Esophagus squamous epithelium (tissue), 4 donors: ENCODE measurements at regions not wholly inside any gene's neighbourhood (a gene's known extent, or its start where the extent isn't known, plus 50 kb on each side); places are given as distances from the start of the nearest gene placed in this dataset.

Source experiments
- POLR2A ChIP-seq, 4 donors: fragments of 450-650 bp; IDR thresholded peaks; one replicate each; pipeline ENCODE4 v1.6.1; 2017; ENCODE audit warnings: antibody characterized with exemption in 4 of 4, mild to moderate bottlenecking in 4 of 4, moderate library complexity in 3 of 4
- TF ChIP-seq, protein P1 (sequence below), 6 experiments: fragments of 450-650 bp in 4 of 6; fragments of 200-600 bp in 2 of 6; sonication (generic) in 2 of 6; IDR thresholded peaks; one replicate each; pipeline ENCODE4 v1.5.1; 2016 to 2019; ENCODE audit warnings: antibody characterized with exemption in 6 of 6, mild to moderate bottlenecking in 4 of 6, moderate library complexity in 4 of 6

DNA sequence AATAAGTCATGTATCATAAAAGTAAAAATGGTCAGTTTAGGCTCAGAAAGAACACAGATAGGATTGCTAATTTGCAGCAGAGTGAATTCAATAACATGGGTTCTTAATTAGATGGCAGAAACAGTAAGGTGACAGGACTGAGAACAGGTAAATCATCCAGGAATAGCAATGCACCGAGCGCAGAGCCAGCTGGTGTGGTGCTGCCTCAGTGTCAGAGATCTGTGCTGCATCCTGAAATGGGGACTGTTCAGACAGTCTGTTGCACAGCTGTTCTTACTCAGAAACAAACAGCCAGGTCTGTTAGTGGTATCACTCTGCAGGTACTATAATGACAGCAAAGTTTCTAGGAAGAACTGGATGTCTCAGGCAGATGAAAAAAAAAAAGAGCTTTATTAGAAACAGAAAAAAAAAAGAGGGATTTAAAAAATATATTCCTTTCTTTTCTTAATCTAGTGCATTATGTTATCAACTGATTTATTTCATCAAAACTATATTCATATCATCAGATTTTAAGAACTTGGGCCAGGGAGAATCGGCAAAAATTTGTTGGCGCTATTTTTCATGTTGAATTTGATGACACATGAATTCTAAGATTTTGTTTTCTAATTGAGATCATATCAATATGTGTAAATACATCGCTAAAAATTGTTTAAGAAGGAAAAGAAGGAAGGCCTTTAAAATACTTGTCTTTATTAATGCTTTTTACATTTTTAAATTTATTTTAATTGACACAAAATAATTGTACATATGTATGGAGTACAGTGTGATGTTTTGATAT is 501.8 kb downstream of the PRKD1 start:
- TF ChIP-seq, protein P1, sequence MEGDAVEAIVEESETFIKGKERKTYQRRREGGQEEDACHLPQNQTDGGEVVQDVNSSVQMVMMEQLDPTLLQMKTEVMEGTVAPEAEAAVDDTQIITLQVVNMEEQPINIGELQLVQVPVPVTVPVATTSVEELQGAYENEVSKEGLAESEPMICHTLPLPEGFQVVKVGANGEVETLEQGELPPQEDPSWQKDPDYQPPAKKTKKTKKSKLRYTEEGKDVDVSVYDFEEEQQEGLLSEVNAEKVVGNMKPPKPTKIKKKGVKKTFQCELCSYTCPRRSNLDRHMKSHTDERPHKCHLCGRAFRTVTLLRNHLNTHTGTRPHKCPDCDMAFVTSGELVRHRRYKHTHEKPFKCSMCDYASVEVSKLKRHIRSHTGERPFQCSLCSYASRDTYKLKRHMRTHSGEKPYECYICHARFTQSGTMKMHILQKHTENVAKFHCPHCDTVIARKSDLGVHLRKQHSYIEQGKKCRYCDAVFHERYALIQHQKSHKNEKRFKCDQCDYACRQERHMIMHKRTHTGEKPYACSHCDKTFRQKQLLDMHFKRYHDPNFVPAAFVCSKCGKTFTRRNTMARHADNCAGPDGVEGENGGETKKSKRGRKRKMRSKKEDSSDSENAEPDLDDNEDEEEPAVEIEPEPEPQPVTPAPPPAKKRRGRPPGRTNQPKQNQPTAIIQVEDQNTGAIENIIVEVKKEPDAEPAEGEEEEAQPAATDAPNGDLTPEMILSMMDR (IDR thresholded peaks at IDR 0.05): no peak
- TF ChIP-seq POLR2A (IDR thresholded peaks at IDR 0.05): no peak
